HEK293 (cell line): ENCODE measurements at regions not wholly inside any gene's neighbourhood (a gene's known extent, or its start where the extent isn't known, plus 50 kb on each side); places are given as distances from the start of the nearest gene placed in this dataset.

Source experiments
- HOXA7 ChIP-seq: sonication (generic); formaldehyde crosslinking; IDR thresholded peaks from 2 replicates; pipeline ENCODE4 v1.8.1; 2022; ENCODE audit warnings: missing genetic modification reagents, borderline replicate concordance
- OSR2 ChIP-seq: fragments of 450-650 bp; formaldehyde crosslinking; IDR thresholded peaks from 2 replicates; pipeline ENCODE4 v1.5.1; 2016; ENCODE audit warnings: missing biosample characterization, missing genetic modification characterization
- SCRT1 ChIP-seq: fragments of 450-650 bp; formaldehyde crosslinking; IDR thresholded peaks from 2 replicates; pipeline ENCODE4 v1.5.1; 2016; ENCODE audit warnings: missing biosample characterization, missing genetic modification characterization, borderline replicate concordance
- SP2 ChIP-seq: fragments of 450-650 bp; formaldehyde crosslinking; IDR thresholded peaks from 2 replicates; pipeline ENCODE4 v1.5.1; 2016; ENCODE audit warnings: missing biosample characterization, missing genetic modification characterization
- ZBTB8A ChIP-seq: fragments of 450-650 bp; formaldehyde crosslinking; IDR thresholded peaks from 2 replicates; pipeline ENCODE4 v1.5.1; 2016; ENCODE audit warnings: missing biosample characterization, missing genetic modification characterization
- ZNF501 ChIP-seq: fragments of 450-650 bp; formaldehyde crosslinking; IDR thresholded peaks from 2 replicates; pipeline ENCODE4 v1.5.1; 2016; ENCODE audit warnings: missing biosample characterization, missing genetic modification characterization
- ZNF76 ChIP-seq: fragments of 450-650 bp; formaldehyde crosslinking; IDR thresholded peaks from 2 replicates; pipeline ENCODE4; 2016; ENCODE audit warnings: low read depth, missing biosample characterization, missing genetic modification characterization, borderline replicate concordance
- TF ChIP-seq, protein P1 (sequence below): fragments of 450-650 bp; formaldehyde crosslinking; conservative IDR thresholded peaks from 2 replicates; pipeline ENCODE4 v1.5.1; 2016; ENCODE audit warnings: low read depth, missing biosample characterization, missing genetic modification characterization
- TF ChIP-seq, protein P2 (sequence below): fragments of 450-650 bp; formaldehyde crosslinking; IDR thresholded peaks from 2 replicates; pipeline ENCODE4 v1.5.1; 2016; ENCODE audit warnings: missing biosample characterization, missing genetic modification characterization

GRCh38 chr5:30384171-30384570, 809.3 kb upstream of the CDH6 start:
- TF ChIP-seq, protein P1, sequence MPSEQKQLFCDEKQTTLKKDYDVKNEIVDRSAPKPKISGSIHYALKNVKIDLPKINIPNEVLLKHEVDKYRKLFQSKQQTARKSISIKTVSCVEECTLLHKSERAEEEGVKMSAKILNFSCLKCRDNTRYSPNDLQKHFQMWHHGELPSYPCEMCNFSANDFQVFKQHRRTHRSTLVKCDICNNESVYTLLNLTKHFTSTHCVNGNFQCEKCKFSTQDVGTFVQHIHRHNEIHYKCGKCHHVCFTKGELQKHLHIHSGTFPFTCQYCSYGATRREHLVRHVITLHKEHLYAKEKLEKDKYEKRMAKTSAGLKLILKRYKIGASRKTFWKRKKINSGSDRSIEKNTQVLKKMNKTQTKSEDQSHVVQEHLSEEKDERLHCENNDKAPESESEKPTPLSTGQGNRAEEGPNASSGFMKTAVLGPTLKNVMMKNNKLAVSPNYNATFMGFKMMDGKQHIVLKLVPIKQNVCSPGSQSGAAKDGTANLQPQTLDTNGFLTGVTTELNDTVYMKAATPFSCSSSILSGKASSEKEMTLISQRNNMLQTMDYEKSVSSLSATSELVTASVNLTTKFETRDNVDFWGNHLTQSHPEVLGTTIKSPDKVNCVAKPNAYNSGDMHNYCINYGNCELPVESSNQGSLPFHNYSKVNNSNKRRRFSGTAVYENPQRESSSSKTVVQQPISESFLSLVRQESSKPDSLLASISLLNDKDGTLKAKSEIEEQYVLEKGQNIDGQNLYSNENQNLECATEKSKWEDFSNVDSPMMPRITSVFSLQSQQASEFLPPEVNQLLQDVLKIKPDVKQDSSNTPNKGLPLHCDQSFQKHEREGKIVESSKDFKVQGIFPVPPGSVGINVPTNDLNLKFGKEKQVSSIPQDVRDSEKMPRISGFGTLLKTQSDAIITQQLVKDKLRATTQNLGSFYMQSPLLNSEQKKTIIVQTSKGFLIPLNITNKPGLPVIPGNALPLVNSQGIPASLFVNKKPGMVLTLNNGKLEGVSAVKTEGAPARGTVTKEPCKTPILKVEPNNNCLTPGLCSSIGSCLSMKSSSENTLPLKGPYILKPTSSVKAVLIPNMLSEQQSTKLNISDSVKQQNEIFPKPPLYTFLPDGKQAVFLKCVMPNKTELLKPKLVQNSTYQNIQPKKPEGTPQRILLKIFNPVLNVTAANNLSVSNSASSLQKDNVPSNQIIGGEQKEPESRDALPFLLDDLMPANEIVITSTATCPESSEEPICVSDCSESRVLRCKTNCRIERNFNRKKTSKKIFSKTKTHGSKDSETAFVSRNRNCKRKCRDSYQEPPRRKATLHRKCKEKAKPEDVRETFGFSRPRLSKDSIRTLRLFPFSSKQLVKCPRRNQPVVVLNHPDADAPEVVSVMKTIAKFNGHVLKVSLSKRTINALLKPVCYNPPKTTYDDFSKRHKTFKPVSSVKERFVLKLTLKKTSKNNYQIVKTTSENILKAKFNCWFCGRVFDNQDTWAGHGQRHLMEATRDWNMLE (tag by site-specific recombination) = no peak
- TF ChIP-seq, protein P2, sequence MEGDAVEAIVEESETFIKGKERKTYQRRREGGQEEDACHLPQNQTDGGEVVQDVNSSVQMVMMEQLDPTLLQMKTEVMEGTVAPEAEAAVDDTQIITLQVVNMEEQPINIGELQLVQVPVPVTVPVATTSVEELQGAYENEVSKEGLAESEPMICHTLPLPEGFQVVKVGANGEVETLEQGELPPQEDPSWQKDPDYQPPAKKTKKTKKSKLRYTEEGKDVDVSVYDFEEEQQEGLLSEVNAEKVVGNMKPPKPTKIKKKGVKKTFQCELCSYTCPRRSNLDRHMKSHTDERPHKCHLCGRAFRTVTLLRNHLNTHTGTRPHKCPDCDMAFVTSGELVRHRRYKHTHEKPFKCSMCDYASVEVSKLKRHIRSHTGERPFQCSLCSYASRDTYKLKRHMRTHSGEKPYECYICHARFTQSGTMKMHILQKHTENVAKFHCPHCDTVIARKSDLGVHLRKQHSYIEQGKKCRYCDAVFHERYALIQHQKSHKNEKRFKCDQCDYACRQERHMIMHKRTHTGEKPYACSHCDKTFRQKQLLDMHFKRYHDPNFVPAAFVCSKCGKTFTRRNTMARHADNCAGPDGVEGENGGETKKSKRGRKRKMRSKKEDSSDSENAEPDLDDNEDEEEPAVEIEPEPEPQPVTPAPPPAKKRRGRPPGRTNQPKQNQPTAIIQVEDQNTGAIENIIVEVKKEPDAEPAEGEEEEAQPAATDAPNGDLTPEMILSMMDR (tag by site-specific recombination) = no peak
- TF ChIP-seq ZBTB8A = no peak
- no peak for TF ChIP-seq ZNF501 (tag by site-specific recombination)
- no peak for TF ChIP-seq OSR2 (tag by site-specific recombination)
- no peak for TF ChIP-seq HOXA7 (CRISPR knock-in tag)
- TF ChIP-seq SCRT1 (tag by site-specific recombination) = no peak
- no peak for TF ChIP-seq ZNF76 (tag by site-specific recombination)
- no peak for TF ChIP-seq SP2 (tag by site-specific recombination)
